ENCODE measurements at regions not wholly inside any gene's neighbourhood (a gene's known extent, or its start where the extent isn't known, plus 50 kb on each side); places are given as distances from the start of the nearest gene placed in this dataset.

- TF ChIP-seq SPI1 (IDR thresholded peaks at IDR 0.05; ENCODE audit: borderline replicate concordance, low read depth) (no peak), GABPA (IDR thresholded peaks at IDR 0.05; ENCODE audit: low read depth) (no peak), POLR2AphosphoS5 (IDR thresholded peaks at IDR 0.05; ENCODE audit: low read depth) (no peak)
- TF ChIP-seq, protein P1, sequence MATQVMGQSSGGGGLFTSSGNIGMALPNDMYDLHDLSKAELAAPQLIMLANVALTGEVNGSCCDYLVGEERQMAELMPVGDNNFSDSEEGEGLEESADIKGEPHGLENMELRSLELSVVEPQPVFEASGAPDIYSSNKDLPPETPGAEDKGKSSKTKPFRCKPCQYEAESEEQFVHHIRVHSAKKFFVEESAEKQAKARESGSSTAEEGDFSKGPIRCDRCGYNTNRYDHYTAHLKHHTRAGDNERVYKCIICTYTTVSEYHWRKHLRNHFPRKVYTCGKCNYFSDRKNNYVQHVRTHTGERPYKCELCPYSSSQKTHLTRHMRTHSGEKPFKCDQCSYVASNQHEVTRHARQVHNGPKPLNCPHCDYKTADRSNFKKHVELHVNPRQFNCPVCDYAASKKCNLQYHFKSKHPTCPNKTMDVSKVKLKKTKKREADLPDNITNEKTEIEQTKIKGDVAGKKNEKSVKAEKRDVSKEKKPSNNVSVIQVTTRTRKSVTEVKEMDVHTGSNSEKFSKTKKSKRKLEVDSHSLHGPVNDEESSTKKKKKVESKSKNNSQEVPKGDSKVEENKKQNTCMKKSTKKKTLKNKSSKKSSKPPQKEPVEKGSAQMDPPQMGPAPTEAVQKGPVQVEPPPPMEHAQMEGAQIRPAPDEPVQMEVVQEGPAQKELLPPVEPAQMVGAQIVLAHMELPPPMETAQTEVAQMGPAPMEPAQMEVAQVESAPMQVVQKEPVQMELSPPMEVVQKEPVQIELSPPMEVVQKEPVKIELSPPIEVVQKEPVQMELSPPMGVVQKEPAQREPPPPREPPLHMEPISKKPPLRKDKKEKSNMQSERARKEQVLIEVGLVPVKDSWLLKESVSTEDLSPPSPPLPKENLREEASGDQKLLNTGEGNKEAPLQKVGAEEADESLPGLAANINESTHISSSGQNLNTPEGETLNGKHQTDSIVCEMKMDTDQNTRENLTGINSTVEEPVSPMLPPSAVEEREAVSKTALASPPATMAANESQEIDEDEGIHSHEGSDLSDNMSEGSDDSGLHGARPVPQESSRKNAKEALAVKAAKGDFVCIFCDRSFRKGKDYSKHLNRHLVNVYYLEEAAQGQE (IDR thresholded peaks at IDR 0.05; ENCODE audit: insufficient replicate concordance, low read depth), result no peak
- TF ChIP-seq, protein P2, sequence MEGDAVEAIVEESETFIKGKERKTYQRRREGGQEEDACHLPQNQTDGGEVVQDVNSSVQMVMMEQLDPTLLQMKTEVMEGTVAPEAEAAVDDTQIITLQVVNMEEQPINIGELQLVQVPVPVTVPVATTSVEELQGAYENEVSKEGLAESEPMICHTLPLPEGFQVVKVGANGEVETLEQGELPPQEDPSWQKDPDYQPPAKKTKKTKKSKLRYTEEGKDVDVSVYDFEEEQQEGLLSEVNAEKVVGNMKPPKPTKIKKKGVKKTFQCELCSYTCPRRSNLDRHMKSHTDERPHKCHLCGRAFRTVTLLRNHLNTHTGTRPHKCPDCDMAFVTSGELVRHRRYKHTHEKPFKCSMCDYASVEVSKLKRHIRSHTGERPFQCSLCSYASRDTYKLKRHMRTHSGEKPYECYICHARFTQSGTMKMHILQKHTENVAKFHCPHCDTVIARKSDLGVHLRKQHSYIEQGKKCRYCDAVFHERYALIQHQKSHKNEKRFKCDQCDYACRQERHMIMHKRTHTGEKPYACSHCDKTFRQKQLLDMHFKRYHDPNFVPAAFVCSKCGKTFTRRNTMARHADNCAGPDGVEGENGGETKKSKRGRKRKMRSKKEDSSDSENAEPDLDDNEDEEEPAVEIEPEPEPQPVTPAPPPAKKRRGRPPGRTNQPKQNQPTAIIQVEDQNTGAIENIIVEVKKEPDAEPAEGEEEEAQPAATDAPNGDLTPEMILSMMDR (IDR thresholded peaks at IDR 0.05; ENCODE audit: insufficient read depth, low read length), result no peak
- DNase-seq (ENCODE audit: low read depth in 1 of 2, low spot score in 1 of 2), result no peak
- no peaks in the 10 kb centered on the region for H3K27me3 ChIP-seq (ENCODE audit: insufficient read depth, poor library complexity, severe bottlenecking)
- no peak overlapping the region for H3K4me3 ChIP-seq (replicated peaks; ENCODE audit: insufficient read depth, low read length)
- no peak overlapping the region for H3K27ac ChIP-seq (replicated peaks)
Measured at GRCh38 chr12:76711241-76711640, 52.7 kb upstream of the ZDHHC17 start.

DNA sequence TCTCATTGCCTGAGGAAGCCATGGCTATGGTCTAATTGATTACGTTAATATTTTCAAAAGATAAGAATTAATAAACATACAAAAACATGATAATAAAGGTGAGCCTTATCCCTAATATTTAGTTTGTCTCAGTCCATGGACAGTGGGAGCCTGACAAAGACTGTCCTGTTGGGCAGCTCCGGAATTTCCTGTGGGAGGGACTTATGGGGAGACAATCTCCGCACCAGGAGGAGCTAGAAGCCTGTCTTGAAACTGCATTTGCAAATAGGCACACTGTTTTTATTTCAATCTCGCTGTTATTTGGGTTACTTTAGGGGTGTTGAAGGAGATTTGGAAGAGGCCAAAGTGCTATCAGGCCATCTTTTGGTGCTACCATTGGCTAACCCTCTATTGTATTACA lies 50.8 kb upstream of the ZDHHC17 start:
- no peaks in the 10 kb centered on the region for H3K27me3 ChIP-seq (ENCODE audit: insufficient read depth, poor library complexity, severe bottlenecking)
- DNase-seq (ENCODE audit: low read depth in 1 of 2, low spot score in 1 of 2), result no peak
- no peak for TF ChIP-seq POLR2AphosphoS5 (IDR thresholded peaks at IDR 0.05; ENCODE audit: low read depth)
- no peak for TF ChIP-seq GABPA (IDR thresholded peaks at IDR 0.05; ENCODE audit: low read depth)
- TF ChIP-seq, protein P2 (IDR thresholded peaks at IDR 0.05; ENCODE audit: insufficient read depth, low read length), result no peak
- TF ChIP-seq, protein P1 (IDR thresholded peaks at IDR 0.05; ENCODE audit: insufficient replicate concordance, low read depth), result no peak
- no peak overlapping the region for H3K4me3 ChIP-seq (replicated peaks; ENCODE audit: insufficient read depth, low read length)
- H3K27ac ChIP-seq (replicated peaks), result no peak overlapping the region

DNA sequence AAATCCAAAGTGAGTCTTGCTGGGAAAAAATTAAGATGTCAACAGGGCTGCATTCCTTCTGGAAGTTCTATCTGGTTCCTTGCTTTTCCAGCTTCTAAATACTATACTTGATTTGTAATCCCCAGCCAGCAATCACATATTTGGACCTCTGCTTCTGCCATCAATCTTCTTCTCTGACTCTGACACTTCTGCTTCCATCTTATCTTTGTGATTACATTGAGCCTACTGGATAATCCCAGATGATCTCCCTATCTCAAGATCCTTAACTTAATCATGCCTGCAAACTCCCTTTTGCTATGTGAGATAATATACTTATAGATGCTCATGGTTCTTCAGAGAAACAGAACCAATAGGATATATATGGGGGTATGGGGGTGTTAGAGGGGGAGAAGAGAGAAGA lies 49.9 kb upstream of the ZDHHC17 start:
- DNase-seq (ENCODE audit: low read depth in 1 of 2, low spot score in 1 of 2), result no peak
- no peak for TF ChIP-seq SPI1 (IDR thresholded peaks at IDR 0.05; ENCODE audit: borderline replicate concordance, low read depth)
- TF ChIP-seq POLR2AphosphoS5 (IDR thresholded peaks at IDR 0.05; ENCODE audit: low read depth), result no peak
- no peak for TF ChIP-seq GABPA (IDR thresholded peaks at IDR 0.05; ENCODE audit: low read depth)
- TF ChIP-seq, protein P1 (IDR thresholded peaks at IDR 0.05; ENCODE audit: insufficient replicate concordance, low read depth), result no peak
- TF ChIP-seq, protein P2 (IDR thresholded peaks at IDR 0.05; ENCODE audit: insufficient read depth, low read length), result no peak
- no peak overlapping the region for H3K27ac ChIP-seq (replicated peaks)
- H3K27me3 ChIP-seq (ENCODE audit: insufficient read depth, poor library complexity, severe bottlenecking), result no peaks in the 10 kb centered on the region
- H3K4me3 ChIP-seq (replicated peaks; ENCODE audit: insufficient read depth, low read length), result no peak overlapping the region

Measured in HL-60 (cell line).